NCI-H69 (cell line): ENCODE measurements at regions not wholly inside any gene's neighbourhood (a gene's known extent, or its start where the extent isn't known, plus 50 kb on each side); places are given as distances from the start of the nearest gene placed in this dataset.
"Not testable (repeated sequence)": the region's sequence is repeated elsewhere in the genome, so short reads cannot be mapped to it uniquely, and the experiment has no call there.

ENCODE experiments used
- DNase-seq: peaks from one replicate; lab custom pipeline; 2025; lab: John Stamatoyannopoulos, UW

- DNase-seq: no peak
Observed at GRCh38 chr16:17747081-17747756, 276.5 kb upstream of the XYLT1 start.

GRCh38 chr16:17744921-17745572 is 274.3 kb upstream of the XYLT1 start:
- no peak for DNase-seq

- DNase-seq: no peak
Observed at GRCh38 chr16:17743578-17743977, 272.8 kb upstream of the XYLT1 start.

GRCh38 chr16:17743158-17743557 is 272.4 kb upstream of the XYLT1 start:
- DNase-seq: no peak

DNA sequence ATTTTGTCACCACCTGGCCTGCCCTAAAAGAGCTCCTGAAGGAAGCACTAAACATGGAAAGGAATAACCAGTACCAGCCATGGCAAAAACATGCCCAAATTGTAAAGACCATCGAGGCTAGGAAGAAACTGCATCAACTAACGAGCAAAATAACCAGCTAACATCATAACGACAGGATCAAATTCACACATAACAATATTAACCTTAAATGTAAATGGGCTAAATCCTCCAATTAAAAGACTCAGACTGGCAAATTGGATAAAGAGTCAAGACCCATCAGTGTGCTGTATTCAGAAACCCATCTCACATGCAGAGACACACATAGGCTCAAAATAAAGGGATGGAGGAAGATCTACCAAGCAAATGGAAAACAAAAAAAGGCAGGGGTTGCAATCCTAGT is 264.3 kb upstream of the XYLT1 start:
- not testable (repeated sequence) for DNase-seq

- DNase-seq: no peak
Observed at GRCh38 chr16:17729820-17730219, 259.1 kb upstream of the XYLT1 start.

DNA sequence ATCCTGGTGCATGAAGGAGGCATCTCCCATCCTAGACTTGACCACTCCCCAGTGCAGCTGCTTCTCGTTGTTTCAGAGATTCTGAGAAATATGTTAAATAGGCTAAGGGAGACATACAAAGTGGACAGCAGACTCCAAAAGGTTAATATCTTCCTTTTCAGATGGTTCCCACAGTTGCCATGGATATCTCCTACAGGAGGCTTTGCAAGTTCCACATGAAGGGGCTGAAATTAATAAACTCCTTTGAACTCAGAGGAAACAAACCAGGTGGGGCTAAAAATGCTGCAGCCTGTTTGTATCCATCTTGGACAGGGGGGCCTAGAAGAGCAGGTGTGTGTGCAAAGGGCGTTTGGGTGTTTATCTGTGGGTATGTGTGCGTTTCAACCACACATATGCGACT is 257.4 kb upstream of the XYLT1 start:
- DNase-seq: no peak

DNA sequence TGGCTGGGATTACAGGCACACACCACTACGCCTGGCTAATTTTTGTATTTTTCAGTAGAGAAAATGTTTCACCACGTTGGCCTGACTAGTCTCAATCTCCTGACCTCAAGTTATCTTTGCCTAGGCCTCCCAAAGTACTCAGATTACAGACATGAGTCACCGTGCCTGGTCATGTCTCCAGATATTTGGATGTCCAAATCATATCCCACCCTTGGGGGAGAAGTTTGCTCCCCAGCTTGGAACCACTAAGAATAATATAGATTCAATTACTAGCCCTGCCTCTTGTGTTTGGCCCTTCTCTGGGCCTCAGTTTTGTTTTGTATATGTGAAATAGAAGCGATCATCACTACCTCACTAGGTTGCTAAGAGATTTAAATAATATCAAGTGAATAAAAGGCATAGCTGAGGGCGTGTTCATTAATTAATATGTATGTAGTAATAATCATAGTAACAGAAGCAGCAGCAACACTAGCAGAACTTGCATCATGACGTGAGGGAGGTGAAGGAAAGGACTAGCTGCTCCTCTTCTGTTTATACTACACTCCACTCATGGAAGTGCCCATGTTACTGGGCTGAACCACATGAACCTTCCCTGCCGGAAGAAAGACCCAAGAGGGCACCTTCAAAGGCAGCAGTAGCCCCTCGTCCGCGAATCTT is 253.6 kb upstream of the XYLT1 start:
- DNase-seq: no peak

- no peak for DNase-seq
Observed at GRCh38 chr16:17723531-17724134, 252.9 kb upstream of the XYLT1 start.

- DNase-seq: no peak
Observed at GRCh38 chr16:17718495-17718894, 247.7 kb upstream of the XYLT1 start.

DNA sequence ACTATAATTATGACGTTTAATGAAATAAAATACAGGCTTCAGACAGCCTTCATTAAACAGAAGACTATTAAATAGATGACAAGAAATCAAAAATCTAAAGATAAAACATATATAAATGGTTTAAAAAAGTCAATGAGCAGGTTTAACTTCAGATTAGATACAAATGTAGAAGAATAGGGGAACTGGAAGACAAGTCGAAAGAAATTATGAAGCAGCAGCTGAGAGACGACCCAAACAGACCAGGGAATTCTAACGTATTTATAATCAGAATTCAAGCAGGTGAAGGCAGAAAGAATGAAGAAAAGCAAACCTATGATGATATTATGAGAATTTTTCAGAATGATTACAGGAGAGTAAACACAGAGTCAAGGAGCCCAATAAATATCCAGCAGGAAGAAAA is 235.1 kb upstream of the XYLT1 start:
- no peak for DNase-seq

GRCh38 chr16:17696616-17697015 is 225.9 kb upstream of the XYLT1 start:
- DNase-seq: no peak

- no peak for DNase-seq
Observed at GRCh38 chr16:17692484-17692883, 221.7 kb upstream of the XYLT1 start.

DNA sequence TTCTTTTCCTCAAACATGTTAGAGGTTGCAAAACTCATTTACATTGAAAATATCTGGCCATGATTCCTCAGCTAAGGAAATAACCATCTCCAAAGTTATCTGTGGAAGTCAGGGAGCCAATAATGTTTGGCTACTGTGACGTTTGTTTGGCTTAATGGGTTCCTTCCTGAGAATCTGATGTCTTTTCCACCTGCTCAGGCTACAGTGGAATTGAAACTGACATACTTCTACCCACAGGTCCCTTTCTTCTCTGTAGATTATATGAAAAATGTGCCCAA is 221.1 kb upstream of the XYLT1 start:
- DNase-seq: no peak

GRCh38 chr16:17691106-17691898 is 220.5 kb upstream of the XYLT1 start:
- no peak for DNase-seq

DNA sequence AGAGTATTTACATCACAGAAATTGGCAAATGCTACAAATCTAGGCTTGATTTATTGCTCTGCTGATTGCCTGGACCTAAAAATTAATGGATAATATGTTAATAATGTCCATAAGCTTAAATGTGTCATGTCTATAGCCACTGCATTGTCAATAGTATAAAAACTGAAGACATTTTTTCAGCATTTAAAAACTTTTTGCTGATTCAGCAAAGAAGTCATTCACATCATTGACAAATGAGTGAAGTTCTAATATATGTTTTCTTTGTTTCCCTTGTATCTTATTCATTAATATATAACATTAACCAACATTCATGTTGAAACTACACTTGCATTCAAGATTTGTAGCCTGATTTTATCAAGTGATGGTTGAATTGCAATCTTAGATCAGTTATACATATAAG is 214.7 kb upstream of the XYLT1 start:
- DNase-seq: no peak

- no peak for DNase-seq
Observed at GRCh38 chr16:17683281-17683680, 212.5 kb upstream of the XYLT1 start.

- no peak for DNase-seq
Observed at GRCh38 chr16:17676171-17676570, 205.4 kb upstream of the XYLT1 start.

DNA sequence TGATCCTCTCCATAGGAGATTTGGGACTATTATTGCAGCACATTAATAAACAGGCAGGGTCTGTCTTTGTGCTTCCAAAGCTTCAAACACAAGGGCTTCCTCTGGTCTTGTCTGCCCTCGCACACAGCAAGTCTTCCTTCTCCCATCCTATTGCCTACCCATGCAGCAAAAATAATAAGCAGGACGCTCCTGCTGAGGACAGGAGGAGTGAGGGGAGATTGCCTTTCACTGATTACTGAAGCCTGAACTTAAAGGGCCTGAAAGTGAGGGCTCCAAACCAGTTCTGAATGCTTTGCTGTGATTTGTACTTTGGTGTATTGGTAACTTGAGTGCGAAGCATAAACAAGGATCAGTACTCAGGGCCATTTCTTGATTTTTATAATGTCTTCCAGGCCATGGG is 197.6 kb upstream of the XYLT1 start:
- no peak for DNase-seq

DNA sequence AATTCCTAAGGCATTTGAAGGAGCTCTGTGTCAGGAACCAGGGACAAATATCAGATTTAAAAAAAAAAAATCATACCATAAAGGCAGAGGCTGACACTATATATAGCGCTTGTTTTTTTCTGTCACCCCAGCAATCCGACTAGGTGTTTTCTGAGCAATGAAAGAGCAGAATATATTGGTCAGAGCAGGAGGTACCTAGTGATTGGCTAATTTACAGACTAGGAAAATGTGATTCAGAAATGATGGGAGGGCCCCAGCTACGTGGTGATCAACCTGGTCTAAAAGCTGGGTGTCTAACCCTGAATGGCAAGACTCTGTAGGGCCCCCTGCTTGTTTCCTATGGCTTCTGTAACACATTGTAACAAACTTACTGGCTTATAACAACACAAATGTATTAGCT is 195.5 kb upstream of the XYLT1 start:
- no peak for DNase-seq

DNA sequence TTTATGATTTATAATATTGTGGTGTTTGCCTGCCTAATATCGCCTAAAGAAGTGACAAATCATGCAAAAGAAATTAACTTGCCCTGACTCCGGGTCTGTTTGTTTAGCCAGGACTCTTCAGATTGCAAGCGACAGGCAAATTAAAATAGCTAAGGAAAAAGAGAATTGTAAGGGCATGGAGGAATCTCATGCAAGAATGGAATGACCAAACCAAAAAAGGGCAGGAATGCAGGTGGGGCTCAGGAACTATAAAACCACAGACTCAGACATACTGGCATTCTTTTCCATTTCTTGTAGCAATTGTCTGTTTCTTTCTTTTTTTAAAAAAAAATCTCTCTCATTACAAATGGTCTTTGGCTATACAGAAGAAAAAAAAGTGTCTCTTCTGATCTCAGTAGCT is 188.1 kb upstream of the XYLT1 start:
- no peak for DNase-seq

DNA sequence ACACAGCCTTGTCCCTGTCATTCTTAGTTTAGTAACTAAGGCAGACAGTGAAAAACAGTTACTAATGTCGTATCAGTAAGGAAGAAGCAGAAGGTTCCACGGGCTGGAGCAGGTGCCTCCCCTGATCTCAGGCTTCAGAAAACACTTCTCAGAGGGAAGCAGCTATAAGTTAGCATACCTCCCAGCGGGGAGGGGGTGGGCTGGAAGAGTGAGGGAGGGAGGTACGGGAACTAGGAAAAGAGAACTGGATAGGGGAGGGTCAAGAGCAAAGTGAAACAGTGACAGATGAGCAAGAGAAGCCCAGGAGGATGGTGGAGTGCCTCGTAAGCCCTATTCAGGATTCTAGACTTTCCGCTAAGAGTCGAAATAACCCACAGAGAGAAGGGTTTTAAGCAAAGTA is 186.3 kb upstream of the XYLT1 start:
- no peak for DNase-seq

- no peak for DNase-seq
Observed at GRCh38 chr16:17654571-17654970, 183.8 kb upstream of the XYLT1 start.
